H1 (cell line): ENCODE measurements at regions not wholly inside any gene's neighbourhood (a gene's known extent, or its start where the extent isn't known, plus 50 kb on each side); places are given as distances from the start of the nearest gene placed in this dataset.

Experiments used
- CTCF ChIA-PET: fragments of 300-600 bp; sonication (Branson Sonifier 250); formaldehyde crosslinking; loops from one replicate; lab custom pipeline; 2021; ENCODE audit not compliant: partially characterized antibody; lab: Charles Lee
- POLR2A ChIA-PET: fragments of 300-600 bp; sonication (Branson Sonifier 250); formaldehyde crosslinking; loops from one replicate; lab custom pipeline; 2021; ENCODE audit warnings: inconsistent platforms; ENCODE audit not compliant: partially characterized antibody; lab: Charles Lee
- DNase-seq, 2 experiments: peaks; one replicate each; pipeline versions ENCODE4 v3.0.0 to v3.0.0-alpha.2; 2010 to 2022; ENCODE audit warnings: low spot score in 2 of 2, low read depth in 1 of 2, mixed read lengths in 1 of 2
- FAIRE-seq: peaks from 2 replicates; lab custom pipeline; 2011; peaks lifted over from hg19 to GRCh38; lab: Jason Lieb, UNC
- H2AFZ ChIP-seq: 2 replicates; pipeline ENCODE4 v1.8.1; 2012; ENCODE audit warnings: low read length, inconsistent platforms
- H2AK5ac ChIP-seq: 2 replicates; pipeline ENCODE4 v1.6.1; 2013; ENCODE audit warnings: low read depth, low read length
- H2BK120ac ChIP-seq: replicated peaks from 2 replicates; pipeline ENCODE3; 2013; ENCODE audit warnings: low read depth, low read length, inconsistent platforms
- H2BK12ac ChIP-seq: 2 replicates; pipeline ENCODE4 v1.6.1; 2013; ENCODE audit warnings: low read depth, low read length
- H2BK15ac ChIP-seq: 2 replicates; pipeline ENCODE4 v1.6.1; 2013; ENCODE audit warnings: low read length
- H2BK20ac ChIP-seq: 2 replicates; pipeline ENCODE4 v1.6.1; 2013; ENCODE audit warnings: low read length
- H2BK5ac ChIP-seq: 2 replicates; pipeline ENCODE4 v1.6.1; 2013; ENCODE audit warnings: low read depth, low read length
- H3K14ac ChIP-seq: 2 replicates; pipeline ENCODE4 v1.6.1; 2013; ENCODE audit warnings: inconsistent platforms; ENCODE audit not compliant: insufficient read length
- H3K18ac ChIP-seq: 2 replicates; pipeline ENCODE4 v1.6.1; 2013; ENCODE audit warnings: low read length; ENCODE audit errors: extremely low read depth
- H3K23ac ChIP-seq: 2 replicates; pipeline ENCODE4 v1.6.1; 2013; ENCODE audit warnings: inconsistent platforms; ENCODE audit not compliant: insufficient read length
- H3K23me2 ChIP-seq: 2 replicates; pipeline ENCODE4 v1.6.1; 2013; ENCODE audit warnings: low read depth, low read length
- H3K27ac ChIP-seq: 2 replicates; pipeline ENCODE4 v1.6.1; 2011; ENCODE audit warnings: low read depth, low read length, inconsistent platforms
- H3K27me3 ChIP-seq, 4 experiments: replicated peaks in 1 of 4; 1 replicate in 1 of 4; 2 replicates in 3 of 4; pipeline versions ENCODE4 v1.6.1 to v1.8.1; 2011 to 2013; ENCODE audit warnings: low read length in 3 of 4, mild to moderate bottlenecking in 3 of 4, inconsistent platforms in 2 of 4, mixed read lengths in 2 of 4, moderate library complexity in 1 of 4; ENCODE audit not compliant: control insufficient read depth in 3 of 4, insufficient read depth in 3 of 4; ENCODE audit errors: extremely low read depth in 1 of 4
- H3K36me3 ChIP-seq, 4 experiments: 2 replicates each; pipeline versions ENCODE4 v1.6.1 to v1.8.1; 2011 to 2013; ENCODE audit warnings: mild to moderate bottlenecking in 4 of 4, low read length in 3 of 4, moderate library complexity in 2 of 4, control low read depth in 1 of 4, inconsistent platforms in 1 of 4; ENCODE audit not compliant: insufficient read depth in 4 of 4, control insufficient read depth in 2 of 4
- H3K4ac ChIP-seq: replicated peaks from 2 replicates; pipeline ENCODE3; 2013; ENCODE audit warnings: low read length, low read depth, mixed read lengths, inconsistent platforms; ENCODE audit not compliant: insufficient read length
- H3K4me1 ChIP-seq, 4 experiments: replicated peaks in 1 of 4; 1 replicate in 1 of 4; 2 replicates in 3 of 4; pipeline versions ENCODE4 v1.6.1 to v1.8.1; 2011 to 2013; ENCODE audit warnings: low read length in 3 of 4, inconsistent platforms in 2 of 4, mixed read lengths in 1 of 4; ENCODE audit not compliant: insufficient read depth in 4 of 4, control insufficient read depth in 3 of 4
- H3K4me2 ChIP-seq, 2 experiments: 2 replicates each; pipeline versions ENCODE4 v1.6.1 to v1.8.1; 2011 to 2013; ENCODE audit warnings: low read depth in 2 of 2, low read length in 2 of 2, control low read depth in 1 of 2, inconsistent platforms in 1 of 2, mild to moderate bottlenecking in 1 of 2; ENCODE audit not compliant: insufficient read depth in 1 of 2
- H3K4me3 ChIP-seq, 4 experiments: fragments of 200-600, 300-600 bp in 1 of 4; sonication (generic), shearing (Covaris generic), sonication (Bioruptor Twin) in 1 of 4; 2 replicates each; pipeline versions ENCODE4 v1.5.1 to v1.8.1; 2011 to 2016; ENCODE audit warnings: low read length in 4 of 4, low read depth in 3 of 4, control low read depth in 2 of 4, inconsistent platforms in 2 of 4, mild to moderate bottlenecking in 2 of 4, mixed read lengths in 1 of 4, moderate library complexity in 1 of 4; ENCODE audit not compliant: insufficient read depth in 2 of 4; ENCODE audit errors: extremely low read depth in 1 of 4
- H3K56ac ChIP-seq: replicated peaks from 2 replicates; pipeline ENCODE3; 2013; ENCODE audit warnings: low read depth, mild to moderate bottlenecking, mixed read lengths, low read length, inconsistent platforms; ENCODE audit not compliant: insufficient read length
- H3K79me1 ChIP-seq: 2 replicates; pipeline ENCODE4 v1.6.1; 2013; ENCODE audit warnings: low read depth, low read length, control low read depth
- H3K79me2 ChIP-seq, 2 experiments: 2 replicates each; pipeline versions ENCODE4 v1.6.1 to v1.8.1; 2012 to 2013; ENCODE audit warnings: low read length in 2 of 2, mild to moderate bottlenecking in 2 of 2, inconsistent platforms in 1 of 2; ENCODE audit not compliant: insufficient read depth in 2 of 2, control insufficient read depth in 1 of 2
- H3K9ac ChIP-seq, 4 experiments: replicated peaks in 1 of 4; 1 replicate in 1 of 4; 2 replicates in 3 of 4; pipeline versions ENCODE4 v1.6.1 to v1.8.1; 2011 to 2013; ENCODE audit warnings: low read depth in 3 of 4, low read length in 3 of 4, control low read depth in 2 of 4, mild to moderate bottlenecking in 2 of 4, moderate library complexity in 2 of 4, inconsistent platforms in 1 of 4; ENCODE audit errors: extremely low read depth in 1 of 4
- H3K9me3 ChIP-seq, 2 experiments: 2 replicates each; pipeline versions ENCODE4 v1.6.1 to v1.8.1; 2012 to 2013; ENCODE audit warnings: mild to moderate bottlenecking in 2 of 2, moderate library complexity in 2 of 2, control low read depth in 1 of 2, inconsistent platforms in 1 of 2, low read depth in 1 of 2, low read length in 1 of 2, mixed read lengths in 1 of 2; ENCODE audit not compliant: insufficient read depth in 2 of 2
- H4K20me1 ChIP-seq, 2 experiments: replicated peaks in 1 of 2; 2 replicates each; pipeline versions ENCODE3 to v1.8.1; 2011 to 2013; ENCODE audit warnings: inconsistent platforms in 2 of 2, low read length in 2 of 2, mild to moderate bottlenecking in 1 of 2; ENCODE audit not compliant: insufficient read depth in 2 of 2, control insufficient read depth in 1 of 2
- H4K5ac ChIP-seq: 2 replicates; pipeline ENCODE4 v1.6.1; 2013; ENCODE audit warnings: low read length, low read depth, mixed read lengths, inconsistent platforms; ENCODE audit not compliant: insufficient read length
- H4K8ac ChIP-seq: 2 replicates; pipeline ENCODE4 v1.8.0; 2013; ENCODE audit warnings: mild to moderate bottlenecking, moderate library complexity, low read length, inconsistent platforms; ENCODE audit not compliant: insufficient read depth; ENCODE audit errors: extremely low read depth
- H4K91ac ChIP-seq: replicated peaks from 2 replicates; pipeline ENCODE3; 2013; ENCODE audit warnings: low read length, mixed read lengths, inconsistent platforms; ENCODE audit not compliant: insufficient read length
- ASH2L ChIP-seq: fragments of 200-600, 300-600 bp; sonication (generic); IDR thresholded peaks from one replicate; pipeline ENCODE4 v1.7.1; 2017; ENCODE audit warnings: low read length
- BACH1 ChIP-seq: IDR thresholded peaks from 2 replicates; pipeline ENCODE4 v1.6.1; 2012; ENCODE audit warnings: low read length, improper control_type of control experiment
- CBX8 ChIP-seq: fragments of 300-800, 300-1000 bp; sonication (generic); IDR thresholded peaks from 2 replicates; pipeline ENCODE4 v1.7.1; 2016; ENCODE audit warnings: low read depth, low read length, borderline replicate concordance
- CHD1 ChIP-seq: IDR thresholded peaks from 2 replicates; pipeline ENCODE4 v1.6.1; 2012; ENCODE audit warnings: low read depth, low read length, improper control_type of control experiment
- EZH2 ChIP-seq: fragments of 200-600 bp; sonication (generic); IDR thresholded peaks from 2 replicates; pipeline ENCODE4 v1.7.1; 2012; ENCODE audit warnings: low read depth, mild to moderate bottlenecking, moderate library complexity, low read length, inconsistent platforms; ENCODE audit not compliant: severe bottlenecking
- HDAC6 ChIP-seq: IDR thresholded peaks from one replicate; pipeline ENCODE4 v1.7.1; 2012; ENCODE audit warnings: low read depth, mild to moderate bottlenecking, inconsistent platforms, low read length, moderate library complexity
- KDM4A ChIP-seq: IDR thresholded peaks from one replicate; pipeline ENCODE4 v1.7.1; 2012; ENCODE audit warnings: low read depth, mild to moderate bottlenecking, moderate library complexity, low read length, inconsistent platforms; ENCODE audit not compliant: severe bottlenecking
- KDM5A ChIP-seq: fragments of 200-600 bp; IDR thresholded peaks from 2 replicates; pipeline ENCODE4 v1.7.1; 2012; ENCODE audit warnings: mild to moderate bottlenecking, low read length, inconsistent platforms, mixed read lengths
- MAFK ChIP-seq: IDR thresholded peaks from 2 replicates; pipeline ENCODE4 v1.6.1; 2012; ENCODE audit warnings: low read depth, mild to moderate bottlenecking, improper control_type of control experiment, low read length
- MAX ChIP-seq: IDR thresholded peaks from 2 replicates; pipeline ENCODE4 v1.6.1; 2012; ENCODE audit warnings: inconsistent platforms
- RFX5 ChIP-seq: IDR thresholded peaks from 2 replicates; pipeline ENCODE4 v1.6.1; 2011; ENCODE audit warnings: low read depth, low read length, improper control_type of control experiment, borderline replicate concordance
- RXRA ChIP-seq: IDR thresholded peaks from 2 replicates; pipeline ENCODE4 v1.6.1; 2011; ENCODE audit warnings: low read depth, mild to moderate bottlenecking, low read length, moderate library complexity; ENCODE audit not compliant: insufficient read depth
- SP1 ChIP-seq: IDR thresholded peaks from 2 replicates; pipeline ENCODE4 v1.6.1; 2011; ENCODE audit warnings: low read depth, low read length
- SP2 ChIP-seq: IDR thresholded peaks from 2 replicates; pipeline ENCODE4 v1.6.1; 2012; ENCODE audit warnings: mild to moderate bottlenecking, low read length, inconsistent platforms
- TAF1 ChIP-seq: IDR thresholded peaks from 2 replicates; pipeline ENCODE4 v1.6.1; 2011; ENCODE audit warnings: mild to moderate bottlenecking, low read depth, low read length
- TAF7 ChIP-seq: optimal IDR thresholded peaks from 2 replicates; pipeline ENCODE3; 2011; ENCODE audit warnings: low read depth, mild to moderate bottlenecking, inconsistent platforms, low read length, moderate library complexity, borderline replicate concordance
- ZNF274 ChIP-seq: IDR thresholded peaks from 2 replicates; pipeline ENCODE4 v1.7.0; 2012; ENCODE audit warnings: low read length, borderline replicate concordance; ENCODE audit errors: extremely low read depth
- WGBS, 2 experiments: shearing (Covaris generic) in 1 of 2; methylation state at CpG; one replicate each; pipeline versions ENCODE4 v1.1.6 to v1.1.7; 2013 to 2015; ENCODE audit warnings: low lambda C conversion rate in 2 of 2, mixed read lengths in 2 of 2, inconsistent platforms in 1 of 2, low coverage in 1 of 2, missing lambda C conversion rate in 1 of 2; ENCODE audit not compliant: insufficient replicate concordance in 2 of 2, insufficient coverage in 1 of 2, insufficient read length in 1 of 2; ENCODE audit errors: extremely low coverage in 1 of 2, missing lambda C conversion rate in 1 of 2; 5-methylcytosine and 5-hydroxymethylcytosine counted together

- H3K23me2 ChIP-seq, result no peaks in the 10 kb centered on the region
- no peaks in the 10 kb centered on the region for H4K20me1 ChIP-seq
- no peak overlapping the region for H2BK20ac ChIP-seq
- H2BK120ac ChIP-seq, result no peak overlapping the region
- ChIA-PET POLR2A (no interaction called here), CTCF (no interaction called here)
- DNase-seq (no peak), FAIRE-seq (no peak)
- no peaks in the 10 kb centered on the region for H3K27me3 ChIP-seq
- no peak overlapping the region for H3K4me3 ChIP-seq
- no peak overlapping the region for H2BK12ac ChIP-seq
- H3K18ac ChIP-seq, result no peak overlapping the region
- TF ChIP-seq MAFK (no peak), TAF7 (no peak), SP2 (no peak), SP1 (no peak), KDM5A (no peak), ASH2L (no peak), HDAC6 (no peak), CHD1 (no peak), TAF1 (no peak), CBX8 (no peak), RFX5 (no peak), RXRA (no peak), EZH2 (no peak), ZNF274 (no peak), KDM4A (no peak), MAX (no peak), BACH1 (no peak)
- no peak overlapping the region for H2BK15ac ChIP-seq
- no peaks in the 10 kb centered on the region; a peak in 2 of 8 replicates for H3K36me3 ChIP-seq
- no peak overlapping the region for H4K91ac ChIP-seq
- 47% methylated on average over 1 of the region's 1 CpG; no CpG with 5 or more reads in 1 of the 2 experiments for WGBS, 2 experiments
- H3K14ac ChIP-seq, result no peak overlapping the region
- no peaks in the 10 kb centered on the region for H3K4me1 ChIP-seq
- H3K9ac ChIP-seq, result no peak overlapping the region
- H4K5ac ChIP-seq, result no peak overlapping the region
- H3K9me3 ChIP-seq, result peaks cover 47 to 72% of the 10 kb centered on the region in 2 experiments
- H3K79me1 ChIP-seq, result no peaks in the 10 kb centered on the region
- no peaks in the 10 kb centered on the region for H3K79me2 ChIP-seq
- H3K27ac ChIP-seq, result no peak overlapping the region
- H4K8ac ChIP-seq, result no peak overlapping the region
- H2AFZ ChIP-seq, result no peak overlapping the region
- H2BK5ac ChIP-seq, result no peak overlapping the region
- no peak overlapping the region for H3K23ac ChIP-seq
- H3K56ac ChIP-seq, result no peak overlapping the region
- H3K4ac ChIP-seq, result no peak overlapping the region
- no peak overlapping the region for H3K4me2 ChIP-seq
- no peak overlapping the region for H2AK5ac ChIP-seq
Observed at GRCh38 chr18:14905979-14906378, 158.0 kb downstream of the ANKRD30B start.
